PC-3 (cell line): ENCODE measurements at regions not wholly inside any gene's neighbourhood (a gene's known extent, or its start where the extent isn't known, plus 50 kb on each side); places are given as distances from the start of the nearest gene placed in this dataset.

ENCODE experiments used
- ATAC-seq: fragments of 200-7000 bp; cut with Tn5 transposase; 2 replicates; pipeline ENCODE4 v1.9.1; 2020; ENCODE audit warnings: mild to moderate bottlenecking, moderate library complexity
- BruUV-seq: library from RNA; stranded (reverse); fragments of 400-500 nt; replicated peaks from 2 replicates; lab custom pipeline; 2021; lab: Mats Ljungman, UMichigan
- CTCF ChIA-PET: fragments of 300-600 bp; sonication (Branson Sonifier 250); formaldehyde crosslinking; loops from one replicate; lab custom pipeline; 2022; ENCODE audit warnings: antibody characterized with exemption; lab: Charles Lee
- POLR2A ChIA-PET: fragments of 300-600 bp; sonication (Branson Sonifier 250); formaldehyde crosslinking; loops from one replicate; lab custom pipeline; 2022; ENCODE audit warnings: antibody characterized with exemption; ENCODE audit not compliant: unreplicated experiment; lab: Charles Lee
- DNase-seq: peaks from one replicate; pipeline ENCODE4 v3.0.0-alpha.2; 2015
- H2AFZ ChIP-seq: fragments of 300-600 bp; sonication (generic); 2 replicates; pipeline ENCODE4 v1.6.0; 2016; ENCODE audit warnings: antibody characterized with exemption, low read length
- H3F3A ChIP-seq: fragments of 300-600 bp; sonication (generic); one replicate; pipeline ENCODE4 v1.6.0; 2017; ENCODE audit warnings: antibody characterized with exemption, low read length, control low read depth, mild to moderate bottlenecking; ENCODE audit not compliant: unreplicated experiment
- H3K27ac ChIP-seq: fragments of 300-600 bp; sonication (generic); 2 replicates; pipeline ENCODE4 v1.5.1; 2016; ENCODE audit warnings: mild to moderate bottlenecking, low read length
- H3K27me3 ChIP-seq: fragments of 300-600 bp; sonication (generic); 2 replicates; pipeline ENCODE4 v1.6.1; 2016; ENCODE audit warnings: low read length, mixed read lengths
- H3K36me3 ChIP-seq: fragments of 300-600 bp; sonication (generic); 2 replicates; pipeline ENCODE4 v1.6.1; 2016; ENCODE audit warnings: low read depth, mixed run types, low read length, mixed read lengths
- H3K4me1 ChIP-seq: fragments of 300-600 bp; sonication (generic); 2 replicates; pipeline ENCODE4 v1.5.1; 2016; ENCODE audit warnings: low read length; ENCODE audit not compliant: insufficient read depth
- H3K4me2 ChIP-seq: fragments of 300-600 bp; sonication (generic); 2 replicates; pipeline ENCODE4 v1.6.0; 2016; ENCODE audit warnings: low read length
- H3K4me3 ChIP-seq: fragments of 300-600 bp; sonication (generic); 2 replicates; pipeline ENCODE4 v1.5.1; 2016; ENCODE audit warnings: mild to moderate bottlenecking, low read length, mixed read lengths
- H3K79me2 ChIP-seq: fragments of 300-600 bp; sonication (generic); 2 replicates; pipeline ENCODE4 v1.6.1; 2017; ENCODE audit warnings: low read length, mixed read lengths
- H3K9ac ChIP-seq: fragments of 300-600 bp; sonication (generic); 2 replicates; pipeline ENCODE4 v1.6.0; 2016; ENCODE audit warnings: mild to moderate bottlenecking, low read length
- H3K9me2 ChIP-seq: fragments of 300-600 bp; sonication (generic); replicated peaks from 2 replicates; pipeline ENCODE4 v1.6.1; 2016; ENCODE audit warnings: mixed run types, low read length, mixed read lengths
- H3K9me3 ChIP-seq: fragments of 300-600 bp; sonication (generic); 2 replicates; pipeline ENCODE4 v1.6.1; 2016; ENCODE audit warnings: low read length, mixed read lengths
- H4K20me1 ChIP-seq: fragments of 300-600 bp; sonication (generic); 2 replicates; pipeline ENCODE4 v1.6.1; 2016; ENCODE audit warnings: low read length, mixed read lengths
- CTCF ChIP-seq: fragments of 300-600 bp; sonication (generic); conservative IDR thresholded peaks from 2 replicates; pipeline ENCODE4 v1.5.1; 2017; ENCODE audit warnings: antibody characterized with exemption, low read depth, mild to moderate bottlenecking, low read length
- EZH2 ChIP-seq: fragments of 300-600 bp; sonication (generic); IDR thresholded peaks from one replicate; pipeline ENCODE4 v1.6.1; 2017; ENCODE audit warnings: antibody characterized with exemption, mild to moderate bottlenecking, low read length; ENCODE audit not compliant: unreplicated experiment
- EZH2phosphoT487 ChIP-seq: fragments of 300-600 bp; sonication (generic); IDR thresholded peaks from 2 replicates; pipeline ENCODE4 v1.6.1; 2018; ENCODE audit warnings: mild to moderate bottlenecking, antibody characterized with exemption, low read length, borderline replicate concordance
- intact Hi-C: fragments of 100-400 bp; cut with micrococcal nuclease; formaldehyde crosslinking; loops from 2 replicates; pipeline ENCODE4 v1.9.0; 2023

GRCh38 chr6:132144456-132144855 lies 193.3 kb upstream of the CCN2 start:
- Histone ChIP-seq H3K9me3 (no peaks in the 10 kb centered on the region), H3K9me2 (no peaks in the 10 kb centered on the region), H3K4me2 (no peak overlapping the region), H2AFZ (no peak overlapping the region), H3K27me3 (no peaks in the 10 kb centered on the region), H3K36me3 (no peaks in the 10 kb centered on the region), H3F3A (no peaks in the 10 kb centered on the region), H3K9ac (no peak overlapping the region), H3K79me2 (no peaks in the 10 kb centered on the region), H3K4me1 (no peaks in the 10 kb centered on the region), H3K4me3 (no peak overlapping the region), H4K20me1 (no peaks in the 10 kb centered on the region), H3K27ac (no peak overlapping the region)
- CTCF ChIA-PET, result no interaction called here
- TF ChIP-seq EZH2 (no peak), CTCF (no peak), EZH2phosphoT487 (no peak)
- no peak for DNase-seq
- BruUV-seq, result no TSS peak
- no peak for ATAC-seq
- POLR2A ChIA-PET, result no interaction called here
- intact Hi-C loops, result no loop called here

GRCh38 chr6:132143258-132143657 lies 192.1 kb upstream of the CCN2 start:
- no peak overlapping the region for H3K9ac ChIP-seq
- no peak for ATAC-seq
- intact Hi-C loops, result no loop called here
- TF ChIP-seq EZH2phosphoT487 (no peak), EZH2 (no peak), CTCF (no peak)
- CTCF ChIA-PET, result no interaction called here
- no peaks in the 10 kb centered on the region for H3K36me3 ChIP-seq
- H3K27ac ChIP-seq, result no peak overlapping the region
- H3K4me3 ChIP-seq, result no peak overlapping the region
- no peak overlapping the region for H2AFZ ChIP-seq
- H3K79me2 ChIP-seq, result no peaks in the 10 kb centered on the region
- no peak for DNase-seq
- no peaks in the 10 kb centered on the region for H4K20me1 ChIP-seq
- no peaks in the 10 kb centered on the region for H3F3A ChIP-seq
- no peaks in the 10 kb centered on the region for H3K9me2 ChIP-seq
- no peak overlapping the region for H3K4me2 ChIP-seq
- H3K4me1 ChIP-seq, result no peaks in the 10 kb centered on the region
- H3K9me3 ChIP-seq, result no peaks in the 10 kb centered on the region
- POLR2A ChIA-PET, result no interaction called here
- no peaks in the 10 kb centered on the region for H3K27me3 ChIP-seq
- no TSS peak for BruUV-seq

GRCh38 chr6:132142768-132143167 lies 191.6 kb upstream of the CCN2 start:
- ATAC-seq, result no peak
- no peaks in the 10 kb centered on the region for H3K36me3 ChIP-seq
- H3K27me3 ChIP-seq, result no peaks in the 10 kb centered on the region
- no peak for DNase-seq
- no peak overlapping the region for H3K4me2 ChIP-seq
- no peak overlapping the region for H3K4me3 ChIP-seq
- H3F3A ChIP-seq, result no peaks in the 10 kb centered on the region
- H3K9me2 ChIP-seq, result no peaks in the 10 kb centered on the region
- no TSS peak for BruUV-seq
- H3K9me3 ChIP-seq, result no peaks in the 10 kb centered on the region
- H3K9ac ChIP-seq, result no peak overlapping the region
- no peaks in the 10 kb centered on the region for H3K79me2 ChIP-seq
- intact Hi-C loops, result no loop called here
- ChIA-PET POLR2A (no interaction called here), CTCF (no interaction called here)
- H3K27ac ChIP-seq, result no peak overlapping the region
- H3K4me1 ChIP-seq, result no peaks in the 10 kb centered on the region
- no peaks in the 10 kb centered on the region for H4K20me1 ChIP-seq
- no peak for TF ChIP-seq EZH2phosphoT487
- no peak for TF ChIP-seq CTCF
- TF ChIP-seq EZH2, result no peak
- no peak overlapping the region for H2AFZ ChIP-seq
